Right lobe of liver (tissue), 4 donors: ENCODE measurements at regions not wholly inside any gene's neighbourhood (a gene's known extent, or its start where the extent isn't known, plus 50 kb on each side); places are given as distances from the start of the nearest gene placed in this dataset.

Experiments
- POLR2A ChIP-seq: fragments of 450-650 bp; IDR thresholded peaks from one replicate; pipeline ENCODE4 v1.6.1; 2017; ENCODE audit warnings: antibody characterized with exemption, mild to moderate bottlenecking
- TF ChIP-seq, protein P1 (sequence below), 4 donors: fragments of 200-600 bp in 3 of 4; fragments of 450-650 bp in 1 of 4; IDR thresholded peaks; one replicate each; pipeline versions ENCODE4 v1.5.1 to v1.8.0; 2016 to 2022; ENCODE audit warnings: antibody characterized with exemption in 4 of 4, mild to moderate bottlenecking in 2 of 4
- donor health status: DM: no; HTN: no; CAD: no.
- donor health status: DM: no; HTN: no; CAD: no.
- donor health status: DM: no; HTN: yes; CAD: no.

DNA sequence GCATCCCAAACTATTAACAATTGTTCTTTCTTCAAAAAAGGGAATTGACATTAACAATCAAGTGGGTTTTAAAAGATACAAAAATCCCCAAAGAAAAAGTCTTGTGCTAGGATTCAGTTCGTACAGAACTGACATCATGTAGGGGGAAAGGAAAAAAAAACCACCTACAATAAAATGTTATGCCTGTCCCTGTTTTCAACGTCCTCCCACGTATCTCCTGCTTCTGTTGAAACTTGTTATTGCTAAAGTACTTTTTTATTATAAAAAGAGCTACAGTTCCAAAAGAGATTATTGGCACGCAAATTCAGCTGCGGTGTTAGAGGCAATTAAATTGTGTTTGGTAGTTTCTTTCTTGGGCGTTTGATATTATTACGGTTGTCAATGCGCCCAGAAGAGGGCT is 102.8 kb upstream of the PHACTR1 start:
- TF ChIP-seq, protein P1, sequence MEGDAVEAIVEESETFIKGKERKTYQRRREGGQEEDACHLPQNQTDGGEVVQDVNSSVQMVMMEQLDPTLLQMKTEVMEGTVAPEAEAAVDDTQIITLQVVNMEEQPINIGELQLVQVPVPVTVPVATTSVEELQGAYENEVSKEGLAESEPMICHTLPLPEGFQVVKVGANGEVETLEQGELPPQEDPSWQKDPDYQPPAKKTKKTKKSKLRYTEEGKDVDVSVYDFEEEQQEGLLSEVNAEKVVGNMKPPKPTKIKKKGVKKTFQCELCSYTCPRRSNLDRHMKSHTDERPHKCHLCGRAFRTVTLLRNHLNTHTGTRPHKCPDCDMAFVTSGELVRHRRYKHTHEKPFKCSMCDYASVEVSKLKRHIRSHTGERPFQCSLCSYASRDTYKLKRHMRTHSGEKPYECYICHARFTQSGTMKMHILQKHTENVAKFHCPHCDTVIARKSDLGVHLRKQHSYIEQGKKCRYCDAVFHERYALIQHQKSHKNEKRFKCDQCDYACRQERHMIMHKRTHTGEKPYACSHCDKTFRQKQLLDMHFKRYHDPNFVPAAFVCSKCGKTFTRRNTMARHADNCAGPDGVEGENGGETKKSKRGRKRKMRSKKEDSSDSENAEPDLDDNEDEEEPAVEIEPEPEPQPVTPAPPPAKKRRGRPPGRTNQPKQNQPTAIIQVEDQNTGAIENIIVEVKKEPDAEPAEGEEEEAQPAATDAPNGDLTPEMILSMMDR (IDR thresholded peaks at IDR 0.05), result no peak
- TF ChIP-seq POLR2A, result no peak
